GDM1 (cell line): ENCODE measurements at regions not wholly inside any gene's neighbourhood (a gene's known extent, or its start where the extent isn't known, plus 50 kb on each side); places are given as distances from the start of the nearest gene placed in this dataset.
A peak's percentile ranks its signal among the peaks of the same experiment; 100 is the strongest.
"Not testable (repeated sequence)": the region's sequence is repeated elsewhere in the genome, so short reads cannot be mapped to it uniquely, and the experiment has no call there.

ENCODE experiments used
- DNase-seq: peaks from one replicate; lab custom pipeline; 2025; lab: John Stamatoyannopoulos, UW

DNA sequence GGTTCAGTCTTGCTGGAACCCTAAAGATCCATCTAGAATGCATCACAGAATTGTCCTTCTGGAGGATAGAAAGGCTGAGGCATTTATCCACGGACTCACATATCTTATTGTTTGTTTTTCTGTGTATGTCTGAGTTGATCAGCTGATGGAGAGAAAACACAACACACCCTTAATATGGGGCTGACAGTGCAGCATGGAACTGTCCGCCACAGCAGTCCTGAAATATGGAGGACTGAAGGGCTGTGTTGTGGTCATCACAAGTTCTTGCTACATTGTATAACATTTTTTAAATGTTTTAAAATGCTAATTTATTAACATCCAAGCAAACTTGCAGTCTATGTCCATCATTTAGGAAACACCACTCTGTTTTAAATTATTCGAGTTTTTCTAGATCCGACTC, 448.9 kb upstream of the ERCC4 start:
- DNase-seq: no peak

DNA sequence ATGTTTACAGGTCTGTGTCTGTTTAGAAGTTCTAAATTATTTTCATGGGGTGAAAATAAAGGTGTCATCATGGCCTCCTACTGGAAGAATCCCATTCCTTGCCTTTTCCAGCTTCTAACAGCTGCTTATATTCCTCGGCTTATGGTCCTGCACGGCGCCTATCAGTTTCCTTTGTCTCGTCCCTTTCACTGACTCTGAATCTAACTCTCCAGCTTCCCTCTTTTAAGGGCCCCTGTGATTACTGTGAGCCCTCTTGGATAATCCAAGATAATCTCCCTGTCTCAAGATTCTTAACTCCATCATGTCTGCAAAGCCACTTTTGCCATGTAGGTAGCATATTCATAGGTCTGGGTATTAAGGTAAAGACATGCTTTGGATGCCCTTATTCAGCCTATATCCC, 441.0 kb upstream of the ERCC4 start:
- no peak for DNase-seq

GRCh38 chr16:13479549-13479948, 440.4 kb upstream of the ERCC4 start:
- no peak for DNase-seq

GRCh38 chr16:13480801-13481200, 439.2 kb upstream of the ERCC4 start:
- no peak for DNase-seq

DNA sequence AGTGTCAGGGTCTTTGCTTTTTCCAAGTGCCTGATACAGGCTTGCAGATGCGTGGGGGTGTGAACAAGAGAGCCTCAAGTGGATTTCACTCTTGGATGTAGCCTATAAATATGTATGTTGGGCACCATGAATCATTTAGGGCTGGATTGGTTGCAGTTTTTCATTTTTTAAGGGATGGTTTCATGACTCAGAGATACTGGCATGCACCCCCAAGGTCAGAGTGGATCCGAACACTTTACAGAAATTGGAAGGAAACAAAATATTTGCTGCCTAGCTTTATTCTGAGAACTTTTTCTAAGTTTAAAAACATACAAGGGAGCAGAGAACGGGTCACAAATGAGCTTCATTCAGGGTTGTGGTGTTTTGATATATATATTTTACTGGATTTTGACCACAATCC, 436.8 kb upstream of the ERCC4 start:
- no peak for DNase-seq

DNA sequence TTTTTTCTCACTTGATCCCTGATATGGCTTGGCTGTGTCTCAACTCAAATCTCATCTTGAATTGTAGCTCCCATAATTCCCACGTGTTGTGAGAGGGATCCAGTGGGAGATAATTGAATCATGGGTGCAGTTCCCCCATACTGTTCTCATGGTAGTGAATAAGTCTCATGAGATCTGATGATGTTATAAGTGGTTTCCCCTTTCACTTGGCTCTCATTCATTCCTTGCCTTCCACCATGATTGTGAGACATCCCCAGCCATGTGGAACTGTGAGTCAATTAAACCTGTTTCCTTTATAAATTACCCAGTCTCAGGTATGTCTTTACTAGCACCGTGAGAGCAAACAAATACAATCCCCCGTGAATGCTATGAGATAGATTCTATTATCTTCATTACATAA, 430.5 kb upstream of the ERCC4 start:
- not testable (repeated sequence) for DNase-seq

- DNase-seq: no peak
These were observed 427.9 kb upstream of the ERCC4 start for GRCh38 chr16:13492046-13492445.

- DNase-seq: no peak
These were observed 415.9 kb upstream of the ERCC4 start for GRCh38 chr16:13503960-13504635.

DNA sequence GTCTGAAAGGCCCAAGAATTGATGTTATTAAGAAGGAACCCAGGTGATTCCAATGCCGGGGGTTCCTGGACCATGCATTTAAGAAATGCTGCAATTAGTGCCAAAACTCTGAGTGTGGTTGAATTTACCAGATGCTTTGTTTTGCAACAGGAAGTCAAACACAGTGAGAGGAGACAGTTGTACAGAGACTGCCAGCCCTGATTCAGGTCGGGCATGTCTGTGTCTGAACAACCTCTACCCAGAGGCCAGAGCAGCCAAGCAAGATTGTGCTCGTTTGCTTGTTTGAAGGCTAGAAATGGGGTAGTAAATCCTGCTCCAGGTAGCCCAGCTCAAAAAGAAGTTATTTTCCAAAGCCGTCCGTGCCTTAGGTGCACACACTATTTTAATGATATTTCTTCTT, 412.4 kb upstream of the ERCC4 start:
- DNase-seq: no peak

DNA sequence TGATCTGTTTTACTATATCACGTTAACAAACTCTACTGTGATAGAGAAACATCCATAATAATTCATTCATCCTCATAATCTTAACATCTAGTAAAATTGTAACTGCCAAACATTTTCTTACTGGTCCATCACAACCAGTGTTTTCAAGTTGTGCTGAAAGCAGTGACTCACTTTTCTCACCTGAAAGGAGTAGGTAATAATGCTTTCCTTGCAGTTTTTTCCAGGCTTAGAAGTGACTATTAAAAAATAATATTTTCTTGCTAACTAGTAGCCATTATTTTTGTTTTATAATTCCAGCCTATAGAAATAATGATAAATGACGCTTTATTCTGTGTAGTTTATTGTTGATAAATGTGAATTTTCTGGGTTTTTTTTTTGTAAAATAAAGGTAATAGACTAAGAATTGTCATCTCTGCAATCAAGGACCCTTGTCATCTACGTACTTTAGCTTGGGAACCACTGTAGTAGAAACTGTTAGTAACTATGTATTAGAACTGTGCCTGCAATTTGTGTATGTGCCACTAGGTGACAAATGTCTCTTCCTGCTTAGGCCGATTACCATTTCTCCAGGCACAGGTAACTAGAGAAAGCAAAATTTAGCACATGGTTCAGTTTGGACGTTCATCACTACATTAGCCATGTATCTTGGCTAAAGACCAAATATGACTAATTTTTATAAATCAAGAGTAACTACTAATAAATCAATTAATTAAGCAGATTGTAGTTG, 409.4 kb upstream of the ERCC4 start:
- no peak for DNase-seq

GRCh38 chr16:13517841-13518240, 402.1 kb upstream of the ERCC4 start:
- DNase-seq: no peak

DNA sequence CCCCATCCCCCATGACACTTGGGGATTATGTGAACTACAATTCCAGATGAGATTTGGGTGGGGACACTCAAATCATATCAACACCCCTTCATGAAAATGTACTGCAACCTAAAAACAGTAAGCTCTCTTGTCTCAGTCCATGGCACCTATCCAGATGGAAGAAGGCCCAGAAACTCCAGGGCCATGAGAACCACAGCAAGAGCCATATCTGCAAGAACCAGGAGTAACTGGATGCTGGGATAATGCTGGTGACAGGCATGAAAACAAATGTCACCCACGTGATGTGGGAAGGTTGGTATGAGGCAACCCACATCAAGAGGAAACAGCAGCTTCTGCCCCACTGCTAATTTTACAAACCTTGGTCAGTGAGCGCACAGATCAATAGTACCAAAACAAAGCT, 400.1 kb upstream of the ERCC4 start:
- DNase-seq: no peak

GRCh38 chr16:13521356-13521755, 398.6 kb upstream of the ERCC4 start:
- DNase-seq: no peak

GRCh38 chr16:13527332-13527731, 392.6 kb upstream of the ERCC4 start:
- no peak for DNase-seq

GRCh38 chr16:13528691-13529090, 391.3 kb upstream of the ERCC4 start:
- DNase-seq: no peak

DNA sequence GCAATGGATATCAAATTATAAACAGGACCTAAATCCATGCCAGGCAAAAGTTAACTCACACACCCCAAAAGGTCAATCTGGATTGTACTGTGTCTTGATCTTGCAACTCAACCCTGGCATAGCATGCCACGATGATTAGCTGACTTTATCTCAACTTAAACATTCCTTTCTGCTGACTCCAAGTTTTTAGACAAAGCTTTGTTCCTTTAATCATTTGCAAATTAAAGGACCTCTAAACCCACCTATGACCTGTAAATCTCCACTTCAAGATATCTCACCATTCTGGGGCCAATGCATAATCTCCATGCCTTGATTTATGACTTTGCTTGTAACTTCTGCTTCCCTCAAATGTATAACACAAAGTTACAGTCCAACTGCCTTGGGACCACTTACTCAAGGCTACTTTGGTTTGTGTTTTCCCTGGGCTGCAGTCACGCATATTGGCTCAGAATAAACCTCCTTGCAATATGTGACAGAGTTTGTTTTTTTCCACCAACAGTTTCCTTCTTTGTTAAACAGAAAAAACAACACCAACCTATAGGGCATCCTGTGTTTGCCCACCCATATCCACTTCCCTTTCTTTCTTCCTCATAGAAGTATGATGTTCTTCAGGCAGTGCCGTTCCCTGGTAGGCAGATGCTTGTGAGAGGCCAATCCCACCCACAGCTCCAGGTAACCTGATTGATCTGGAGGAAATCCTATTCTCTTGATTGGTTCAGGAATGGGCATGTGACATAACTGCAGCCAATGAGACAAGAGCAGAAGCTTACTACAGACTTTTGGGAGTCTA, 390.6 kb upstream of the ERCC4 start:
- DNase-seq: peak; percentile 29

GRCh38 chr16:13540771-13541170, 379.2 kb upstream of the ERCC4 start:
- no peak for DNase-seq

DNA sequence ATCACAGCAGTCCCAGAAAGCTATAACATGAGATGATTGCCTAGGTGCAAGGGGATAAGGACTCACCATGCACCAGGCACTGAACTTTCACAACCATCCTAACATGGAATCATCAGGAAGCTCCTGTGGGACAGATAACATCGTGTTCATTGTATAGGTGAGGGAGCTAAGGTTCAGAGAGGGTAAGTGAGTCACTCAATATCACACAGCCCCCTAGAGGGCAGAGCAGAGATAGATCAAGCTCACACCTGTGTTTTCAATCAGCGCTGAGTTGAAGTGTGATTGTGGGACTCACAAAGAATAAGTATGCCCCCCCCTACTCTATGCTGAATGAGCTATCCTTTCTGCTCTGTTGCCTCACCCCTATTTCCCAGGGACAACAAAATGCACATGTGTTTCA, 377.7 kb upstream of the ERCC4 start:
- DNase-seq: no peak

- no peak for DNase-seq
These were observed 376.1 kb upstream of the ERCC4 start for GRCh38 chr16:13543850-13544249.

- no peak for DNase-seq
These were observed 374.7 kb upstream of the ERCC4 start for GRCh38 chr16:13545271-13545670.

DNA sequence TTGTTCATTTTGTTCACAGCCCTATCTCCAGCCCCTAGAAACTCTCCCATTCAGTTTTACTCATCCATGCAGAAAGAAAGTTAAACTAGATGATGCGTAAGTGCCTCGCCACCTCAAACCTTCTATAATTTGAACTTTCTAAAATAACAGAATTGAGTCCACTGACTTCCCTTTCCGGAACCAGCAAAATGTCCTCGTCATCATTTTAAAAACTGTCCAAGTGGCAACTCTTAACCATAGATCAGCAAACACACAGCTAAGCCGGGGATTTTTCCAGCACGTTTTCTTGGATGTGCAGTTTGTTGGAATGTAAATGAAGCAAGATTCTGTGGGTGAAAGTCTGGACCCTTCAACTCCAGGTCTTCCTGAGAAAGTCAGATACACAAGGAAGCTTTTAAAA, 369.7 kb upstream of the ERCC4 start:
- no peak for DNase-seq

DNA sequence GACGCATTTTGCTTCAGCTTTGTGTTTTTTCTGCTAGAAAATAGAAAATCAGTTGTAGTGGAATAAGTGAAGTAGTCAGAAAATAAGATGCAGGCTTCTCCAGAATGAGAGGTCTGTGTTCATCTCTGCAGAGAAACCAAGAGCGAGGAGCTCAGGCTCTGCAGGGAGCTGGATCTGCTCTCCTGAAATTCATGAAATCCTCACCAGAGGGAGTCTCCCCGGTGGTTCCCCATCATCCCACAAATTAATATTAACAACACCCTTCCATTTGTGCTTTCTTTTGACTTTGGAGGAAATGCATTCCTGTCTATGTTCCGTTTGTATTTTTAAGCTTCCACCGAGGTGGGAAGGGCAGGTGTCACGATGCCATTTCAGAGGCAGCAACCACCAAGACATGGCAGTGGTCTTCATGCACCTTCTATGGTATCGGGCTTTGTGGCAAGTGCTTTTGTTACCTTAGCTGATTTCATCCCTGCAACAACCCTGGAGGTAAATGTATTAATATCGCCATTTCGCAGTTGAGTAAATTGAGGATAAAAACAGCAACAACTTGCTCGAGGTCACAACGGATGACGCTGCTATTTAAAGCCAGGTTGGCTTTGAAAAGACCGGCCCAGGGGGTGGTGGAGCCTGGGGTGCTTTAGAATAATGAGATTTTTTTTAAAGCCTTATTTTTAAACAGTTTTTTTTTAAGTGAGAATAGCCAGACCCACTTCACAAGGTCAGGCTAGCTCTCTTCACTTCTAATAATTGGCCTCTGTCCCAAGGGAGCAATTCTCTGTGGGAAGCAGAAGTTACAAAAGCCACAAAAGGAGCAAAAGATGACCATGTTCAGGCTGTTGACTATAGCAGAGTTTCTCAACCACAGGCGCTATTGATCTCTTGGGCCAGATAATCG, 367.6 kb upstream of the ERCC4 start:
- DNase-seq: no peak
